ENCODE measurements at regions not wholly inside any gene's neighbourhood (a gene's known extent, or its start where the extent isn't known, plus 50 kb on each side); places are given as distances from the start of the nearest gene placed in this dataset.

- TF ChIP-seq CTCF (conservative IDR thresholded peaks at IDR 0.05; ENCODE audit: low read length) (no peak), EZH2phosphoT487 (IDR thresholded peaks at IDR 0.05; ENCODE audit: borderline replicate concordance) (no peak)
These were observed 864.1 kb upstream of the PCDH10 start for GRCh38 chr4:132284910-132285426.

All from Loucy (cell line).